ENCODE measurements at regions not wholly inside any gene's neighbourhood (a gene's known extent, or its start where the extent isn't known, plus 50 kb on each side); places are given as distances from the start of the nearest gene placed in this dataset.

GRCh38 chr2:45250176-45250575 lies 240.9 kb upstream of the SIX2 start:
- no peak for TF ChIP-seq CTCF (IDR thresholded peaks at IDR 0.05)
- H3K27me3 Mint-ChIP-seq, result no peaks in the 10 kb centered on the region
- H3K4me1 Mint-ChIP-seq, result no peaks in the 10 kb centered on the region
- H3K9me3 Mint-ChIP-seq, result no peaks in the 10 kb centered on the region
- DNase-seq (no peak), ATAC-seq (ENCODE audit: low read depth) (no peak)
- ChIA-PET POLR2A (no interaction called here), CTCF (no interaction called here)
- intact Hi-C loops (cut with micrococcal nuclease), result loop anchor here (5.0 kb wide), 1 partner anchor 87 kb away; no protein-coding TSS in a partner anchor
- H3K36me3 Mint-ChIP-seq (ENCODE audit: low read depth), result no peaks in the 10 kb centered on the region
- H3K4me3 Mint-ChIP-seq, result no peak overlapping the region
- no peak overlapping the region for H3K27ac Mint-ChIP-seq

GRCh38 chr2:45248214-45248613 lies 239.0 kb upstream of the SIX2 start:
- H3K9me3 Mint-ChIP-seq, result no peaks in the 10 kb centered on the region
- TF ChIP-seq CTCF (IDR thresholded peaks at IDR 0.05), result no peak
- intact Hi-C loops (cut with micrococcal nuclease), result no loop called here
- H3K4me1 Mint-ChIP-seq, result no peaks in the 10 kb centered on the region
- POLR2A ChIA-PET, result no interaction called here
- no peak overlapping the region for H3K4me3 Mint-ChIP-seq
- ATAC-seq (ENCODE audit: low read depth) (no peak), DNase-seq (no peak)
- no peaks in the 10 kb centered on the region for H3K36me3 Mint-ChIP-seq (ENCODE audit: low read depth)
- no peak overlapping the region for H3K27ac Mint-ChIP-seq
- CTCF ChIA-PET, result no interaction called here
- H3K27me3 Mint-ChIP-seq, result no peaks in the 10 kb centered on the region

GRCh38 chr2:45244928-45245327 lies 235.7 kb upstream of the SIX2 start:
- CTCF ChIA-PET, result no interaction called here
- Mint-ChIP-seq H3K27me3 (peaks cover 2% of the 10 kb centered on the region), H3K27ac (no peak overlapping the region), H3K4me3 (no peak overlapping the region), H3K36me3 (ENCODE audit: low read depth) (no peaks in the 10 kb centered on the region), H3K9me3 (no peaks in the 10 kb centered on the region), H3K4me1 (no peaks in the 10 kb centered on the region)
- DNase-seq, result no peak
- POLR2A ChIA-PET, result no interaction called here
- no peak for TF ChIP-seq CTCF (IDR thresholded peaks at IDR 0.05)
- intact Hi-C loops (cut with micrococcal nuclease), result no loop called here
- ATAC-seq (ENCODE audit: low read depth), result no peak

- ATAC-seq (ENCODE audit: low read depth) (no peak), DNase-seq (no peak)
- Mint-ChIP-seq H3K27me3 (peaks cover 16% of the 10 kb centered on the region), H3K9me3 (no peaks in the 10 kb centered on the region), H3K36me3 (ENCODE audit: low read depth) (no peaks in the 10 kb centered on the region), H3K27ac (no peak overlapping the region), H3K4me1 (no peaks in the 10 kb centered on the region), H3K4me3 (no peak overlapping the region)
- POLR2A ChIA-PET, result no interaction called here
- TF ChIP-seq CTCF (IDR thresholded peaks at IDR 0.05), result no peak
- intact Hi-C loops (cut with micrococcal nuclease), result no loop called here
- CTCF ChIA-PET, result no interaction called here
Observed at GRCh38 chr2:45242161-45242741, 233.0 kb upstream of the SIX2 start.

GRCh38 chr2:45241061-45241561 lies 231.9 kb upstream of the SIX2 start:
- H3K27ac Mint-ChIP-seq, result no peak overlapping the region
- peaks cover 26% of the 10 kb centered on the region for H3K27me3 Mint-ChIP-seq
- CTCF ChIA-PET, result no interaction called here

More at GRCh38 chr2:45241061-45241561, 231.9 kb upstream of the SIX2 start:
- intact Hi-C loops (cut with micrococcal nuclease), result no loop called here
- TF ChIP-seq CTCF (IDR thresholded peaks at IDR 0.05), result no peak
- H3K4me3 Mint-ChIP-seq, result no peak overlapping the region
- POLR2A ChIA-PET, result no interaction called here
- no peaks in the 10 kb centered on the region for H3K36me3 Mint-ChIP-seq (ENCODE audit: low read depth)
- no peak for ATAC-seq (ENCODE audit: low read depth)
- peaks cover 1% of the 10 kb centered on the region for H3K4me1 Mint-ChIP-seq
- H3K9me3 Mint-ChIP-seq, result no peaks in the 10 kb centered on the region
- DNase-seq, result no peak
